ENCODE measurements at regions not wholly inside any gene's neighbourhood (a gene's known extent, or its start where the extent isn't known, plus 50 kb on each side); places are given as distances from the start of the nearest gene placed in this dataset.

GRCh38 chr13:106314417-106314816 lies 221.0 kb downstream of the EFNB2 start:
- H3K4me1 ChIP-seq (ENCODE audit: insufficient read depth, poor library complexity, severe bottlenecking): peaks cover 14% of the 10 kb centered on the region
- no peaks in the 10 kb centered on the region for H3K27me3 ChIP-seq (ENCODE audit: insufficient read depth, poor library complexity, severe bottlenecking)
- DNase-seq (ENCODE audit: low spot score): no peak

GRCh38 chr13:106311004-106311403 lies 224.5 kb downstream of the EFNB2 start:
- ATAC-seq (ENCODE audit: low read depth): no peak
- no peak for DNase-seq (ENCODE audit: low spot score)

More at GRCh38 chr13:106314417-106314816, 221.0 kb downstream of the EFNB2 start:
- no peaks in the 10 kb centered on the region for H3K36me3 ChIP-seq (ENCODE audit: low read depth)
- H3K4me3 ChIP-seq (ENCODE audit: severe bottlenecking): no peak overlapping the region
- ATAC-seq (ENCODE audit: low read depth): no peak
- no peak for TF ChIP-seq CTCF (IDR thresholded peaks at IDR 0.05; ENCODE audit: poor library complexity, severe bottlenecking)
- H3K9me3 ChIP-seq (ENCODE audit: severe bottlenecking): no peaks in the 10 kb centered on the region
- H3K27ac ChIP-seq (ENCODE audit: poor library complexity, severe bottlenecking): no peak overlapping the region

GRCh38 chr13:106310291-106310865 lies 225.1 kb downstream of the EFNB2 start:
- Histone ChIP-seq H3K27me3 (ENCODE audit: insufficient read depth, poor library complexity, severe bottlenecking) (no peaks in the 10 kb centered on the region), H3K9me3 (ENCODE audit: severe bottlenecking) (no peaks in the 10 kb centered on the region), H3K36me3 (ENCODE audit: low read depth) (no peaks in the 10 kb centered on the region), H3K4me3 (ENCODE audit: severe bottlenecking) (no peak overlapping the region), H3K4me1 (ENCODE audit: insufficient read depth, poor library complexity, severe bottlenecking) (no peaks in the 10 kb centered on the region), H3K27ac (ENCODE audit: poor library complexity, severe bottlenecking) (no peak overlapping the region)
- ATAC-seq (ENCODE audit: low read depth) (no peak), DNase-seq (ENCODE audit: low spot score) (no peak)
- no peak for TF ChIP-seq CTCF (IDR thresholded peaks at IDR 0.05; ENCODE audit: poor library complexity, severe bottlenecking)

More at GRCh38 chr13:106311004-106311403, 224.5 kb downstream of the EFNB2 start:
- H3K4me1 ChIP-seq (ENCODE audit: insufficient read depth, poor library complexity, severe bottlenecking): no peaks in the 10 kb centered on the region
- H3K9me3 ChIP-seq (ENCODE audit: severe bottlenecking): no peaks in the 10 kb centered on the region
- TF ChIP-seq CTCF (IDR thresholded peaks at IDR 0.05; ENCODE audit: poor library complexity, severe bottlenecking): no peak
- no peak overlapping the region for H3K27ac ChIP-seq (ENCODE audit: poor library complexity, severe bottlenecking)
- no peaks in the 10 kb centered on the region for H3K27me3 ChIP-seq (ENCODE audit: insufficient read depth, poor library complexity, severe bottlenecking)
- H3K36me3 ChIP-seq (ENCODE audit: low read depth): no peaks in the 10 kb centered on the region
- H3K4me3 ChIP-seq (ENCODE audit: severe bottlenecking): no peak overlapping the region

- no peak for TF ChIP-seq CTCF (IDR thresholded peaks at IDR 0.05; ENCODE audit: poor library complexity, severe bottlenecking)
- H3K36me3 ChIP-seq (ENCODE audit: low read depth): no peaks in the 10 kb centered on the region
- no peak for ATAC-seq (ENCODE audit: low read depth)
These were observed 228.6 kb downstream of the EFNB2 start for GRCh38 chr13:106306748-106307277.

GRCh38 chr13:106302843-106303242 lies 232.6 kb downstream of the EFNB2 start:
- Histone ChIP-seq H3K9me3 (ENCODE audit: severe bottlenecking) (peaks cover 6% of the 10 kb centered on the region), H3K27me3 (ENCODE audit: insufficient read depth, poor library complexity, severe bottlenecking) (no peaks in the 10 kb centered on the region), H3K4me1 (ENCODE audit: insufficient read depth, poor library complexity, severe bottlenecking) (peaks cover 6% of the 10 kb centered on the region), H3K27ac (ENCODE audit: poor library complexity, severe bottlenecking) (no peak overlapping the region), H3K36me3 (ENCODE audit: low read depth) (no peaks in the 10 kb centered on the region), H3K4me3 (ENCODE audit: severe bottlenecking) (no peak overlapping the region)
- ATAC-seq (ENCODE audit: low read depth) (no peak), DNase-seq (ENCODE audit: low spot score) (no peak)
- TF ChIP-seq CTCF (IDR thresholded peaks at IDR 0.05; ENCODE audit: poor library complexity, severe bottlenecking): no peak

More at GRCh38 chr13:106306748-106307277, 228.6 kb downstream of the EFNB2 start:
- H3K9me3 ChIP-seq (ENCODE audit: severe bottlenecking): peaks cover 6% of the 10 kb centered on the region
- H3K27me3 ChIP-seq (ENCODE audit: insufficient read depth, poor library complexity, severe bottlenecking): no peaks in the 10 kb centered on the region
- H3K27ac ChIP-seq (ENCODE audit: poor library complexity, severe bottlenecking): no peak overlapping the region
- H3K4me3 ChIP-seq (ENCODE audit: severe bottlenecking): no peak overlapping the region
- DNase-seq (ENCODE audit: low spot score): no peak
- peaks cover 4% of the 10 kb centered on the region for H3K4me1 ChIP-seq (ENCODE audit: insufficient read depth, poor library complexity, severe bottlenecking)

All from RWPE2 (cell line).